Liver (tissue), 8 donors: ENCODE measurements at regions not wholly inside any gene's neighbourhood (a gene's known extent, or its start where the extent isn't known, plus 50 kb on each side); places are given as distances from the start of the nearest gene placed in this dataset.

Experiments
- DNase-seq: peaks from one replicate; pipeline ENCODE4 v3.0.0-alpha.2; 2017; ENCODE audit warnings: low spot score
- H3K27ac ChIP-seq, 2 donors: one replicate each; pipeline ENCODE4 v1.7.0; 2013; ENCODE audit warnings: inconsistent platforms in 2 of 2, low read length in 2 of 2, control low read depth in 1 of 2, low read depth in 1 of 2, mild to moderate bottlenecking in 1 of 2
- H3K27me3 ChIP-seq, 4 donors: one replicate each; pipeline versions ENCODE4 v1.6.1 to v1.7.0; 2013; ENCODE audit warnings: low read length in 3 of 4, inconsistent platforms in 1 of 4, mild to moderate bottlenecking in 1 of 4, moderate library complexity in 1 of 4; ENCODE audit not compliant: control insufficient read depth in 4 of 4, insufficient read depth in 4 of 4
- H3K36me3 ChIP-seq, 4 donors: one replicate each; pipeline versions ENCODE4 v1.6.1 to v1.7.0; 2013; ENCODE audit warnings: low read length in 3 of 4, mild to moderate bottlenecking in 3 of 4, low read depth in 1 of 4, moderate library complexity in 1 of 4; ENCODE audit not compliant: control insufficient read depth in 4 of 4, insufficient read depth in 3 of 4
- H3K4me1 ChIP-seq, 4 donors: one replicate each; pipeline versions ENCODE4 v1.6.1 to v1.7.0; 2013; ENCODE audit warnings: low read length in 3 of 4, mild to moderate bottlenecking in 3 of 4, moderate library complexity in 1 of 4; ENCODE audit not compliant: control insufficient read depth in 4 of 4, insufficient read depth in 4 of 4
- H3K4me3 ChIP-seq, 3 donors: one replicate each; pipeline versions ENCODE4 v1.6.1 to v1.7.0; 2013; ENCODE audit warnings: low read length in 3 of 3, control low read depth in 1 of 3, low read depth in 1 of 3, mild to moderate bottlenecking in 1 of 3
- H3K9ac ChIP-seq, 2 donors: one replicate each; pipeline ENCODE4 v1.7.0; 2013; ENCODE audit warnings: low read length in 2 of 2, mild to moderate bottlenecking in 2 of 2, moderate library complexity in 2 of 2, control low read depth in 1 of 2, low read depth in 1 of 2
- H3K9me3 ChIP-seq, 4 donors: one replicate each; pipeline versions ENCODE4 v1.6.1 to v1.7.0; 2013; ENCODE audit warnings: low read length in 3 of 4; ENCODE audit not compliant: control insufficient read depth in 4 of 4
- CTCF ChIP-seq: fragments of 150-350 bp; IDR thresholded peaks from 2 replicates; pipeline ENCODE4 v1.5.1; 2017; ENCODE audit warnings: improper control_type of control experiment, low read depth, low read length; ENCODE audit not compliant: missing input control
- EGR1 ChIP-seq, 2 donors: IDR thresholded peaks; 2 replicates each; pipeline ENCODE4 v1.6.1; 2016 to 2018; ENCODE audit warnings: antibody characterized with exemption in 2 of 2, low read depth in 2 of 2
- GABPA ChIP-seq, 2 donors: IDR thresholded peaks in 1 of 2; conservative IDR thresholded peaks in 1 of 2; 2 replicates each; pipeline ENCODE4 v1.6.1; 2016; ENCODE audit warnings: antibody characterized with exemption in 2 of 2, mild to moderate bottlenecking in 1 of 2, moderate library complexity in 1 of 2
- HNF4A ChIP-seq, 2 donors: conservative IDR thresholded peaks; 2 replicates each; pipeline ENCODE4 v1.6.1; 2016; ENCODE audit warnings: antibody characterized with exemption in 2 of 2, mild to moderate bottlenecking in 2 of 2
- NR2F2 ChIP-seq: IDR thresholded peaks from 2 replicates; pipeline ENCODE4 v1.6.1; 2016; ENCODE audit warnings: antibody characterized with exemption
- RXRA ChIP-seq, 2 donors: IDR thresholded peaks; 2 replicates each; pipeline ENCODE4 v1.6.1; 2017 to 2018; ENCODE audit warnings: antibody characterized with exemption in 2 of 2, mild to moderate bottlenecking in 1 of 2
- TAF1 ChIP-seq: conservative IDR thresholded peaks from 2 replicates; pipeline ENCODE4 v1.6.1; 2016; ENCODE audit warnings: antibody characterized with exemption, mild to moderate bottlenecking
- YY1 ChIP-seq: IDR thresholded peaks from 2 replicates; pipeline ENCODE4 v1.6.1; 2016; ENCODE audit warnings: antibody characterized with exemption, mild to moderate bottlenecking
- ZBTB33 ChIP-seq: IDR thresholded peaks from 2 replicates; pipeline ENCODE4 v1.6.1; 2016; ENCODE audit warnings: antibody characterized with exemption
- WGBS: extraction: QIAGEN DNeasy Blood & Tissue Kit; methylation state at CpG from one replicate; pipeline ENCODE4 v1.1.7; 2013; 5-methylcytosine and 5-hydroxymethylcytosine counted together
- TF ChIP-seq, protein P1 (sequence below): IDR thresholded peaks from 2 replicates; pipeline ENCODE4 v1.6.1; 2016; ENCODE audit warnings: antibody characterized with exemption, mild to moderate bottlenecking
- TF ChIP-seq, protein P2 (sequence below): IDR thresholded peaks from 2 replicates; pipeline ENCODE4 v1.6.1; 2016; ENCODE audit warnings: antibody characterized with exemption
- donor health status: healthy.
- donor health status: healthy.
- donor health status: healthy.
- donor health status: healthy.
- donor health status: healthy.

- no peak for TF ChIP-seq TAF1
- TF ChIP-seq YY1: no peak
- no peak for TF ChIP-seq RXRA (IDR thresholded peaks at IDR 0.05)
- no peak for TF ChIP-seq CTCF
- TF ChIP-seq GABPA (IDR thresholded peaks at IDR 0.05 in 1 of 2, conservative IDR thresholded peaks at IDR 0.05 in 1 of 2): no peak
- TF ChIP-seq HNF4A (conservative IDR thresholded peaks at IDR 0.05): no peak
- no peak overlapping the region for H3K27ac ChIP-seq
- H3K4me1 ChIP-seq: peaks cover 0 to 9% (median 4%) of the 10 kb centered on the region in 4 donors
- H3K36me3 ChIP-seq: no peaks in the 10 kb centered on the region
- no peak overlapping the region for H3K4me3 ChIP-seq
- no peaks in the 10 kb centered on the region for H3K27me3 ChIP-seq
- WGBS: 89% methylated on average over 1 of the region's 1 CpG
- H3K9ac ChIP-seq: no peak overlapping the region
- H3K9me3 ChIP-seq: peaks cover 4 to 12% (median 7%) of the 10 kb centered on the region in 4 donors
- DNase-seq: no peak
Measured at GRCh38 chr10:111486346-111486745, 409.5 kb downstream of the ADRA2A start.

- TF ChIP-seq, protein P1, sequence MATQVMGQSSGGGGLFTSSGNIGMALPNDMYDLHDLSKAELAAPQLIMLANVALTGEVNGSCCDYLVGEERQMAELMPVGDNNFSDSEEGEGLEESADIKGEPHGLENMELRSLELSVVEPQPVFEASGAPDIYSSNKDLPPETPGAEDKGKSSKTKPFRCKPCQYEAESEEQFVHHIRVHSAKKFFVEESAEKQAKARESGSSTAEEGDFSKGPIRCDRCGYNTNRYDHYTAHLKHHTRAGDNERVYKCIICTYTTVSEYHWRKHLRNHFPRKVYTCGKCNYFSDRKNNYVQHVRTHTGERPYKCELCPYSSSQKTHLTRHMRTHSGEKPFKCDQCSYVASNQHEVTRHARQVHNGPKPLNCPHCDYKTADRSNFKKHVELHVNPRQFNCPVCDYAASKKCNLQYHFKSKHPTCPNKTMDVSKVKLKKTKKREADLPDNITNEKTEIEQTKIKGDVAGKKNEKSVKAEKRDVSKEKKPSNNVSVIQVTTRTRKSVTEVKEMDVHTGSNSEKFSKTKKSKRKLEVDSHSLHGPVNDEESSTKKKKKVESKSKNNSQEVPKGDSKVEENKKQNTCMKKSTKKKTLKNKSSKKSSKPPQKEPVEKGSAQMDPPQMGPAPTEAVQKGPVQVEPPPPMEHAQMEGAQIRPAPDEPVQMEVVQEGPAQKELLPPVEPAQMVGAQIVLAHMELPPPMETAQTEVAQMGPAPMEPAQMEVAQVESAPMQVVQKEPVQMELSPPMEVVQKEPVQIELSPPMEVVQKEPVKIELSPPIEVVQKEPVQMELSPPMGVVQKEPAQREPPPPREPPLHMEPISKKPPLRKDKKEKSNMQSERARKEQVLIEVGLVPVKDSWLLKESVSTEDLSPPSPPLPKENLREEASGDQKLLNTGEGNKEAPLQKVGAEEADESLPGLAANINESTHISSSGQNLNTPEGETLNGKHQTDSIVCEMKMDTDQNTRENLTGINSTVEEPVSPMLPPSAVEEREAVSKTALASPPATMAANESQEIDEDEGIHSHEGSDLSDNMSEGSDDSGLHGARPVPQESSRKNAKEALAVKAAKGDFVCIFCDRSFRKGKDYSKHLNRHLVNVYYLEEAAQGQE: no peak
- TF ChIP-seq, protein P2, sequence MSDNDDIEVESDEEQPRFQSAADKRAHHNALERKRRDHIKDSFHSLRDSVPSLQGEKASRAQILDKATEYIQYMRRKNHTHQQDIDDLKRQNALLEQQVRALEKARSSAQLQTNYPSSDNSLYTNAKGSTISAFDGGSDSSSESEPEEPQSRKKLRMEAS: no peak
- TF ChIP-seq GABPA (IDR thresholded peaks at IDR 0.05 in 1 of 2, conservative IDR thresholded peaks at IDR 0.05 in 1 of 2): no peak
- TF ChIP-seq NR2F2: no peak
- no peak for TF ChIP-seq HNF4A (conservative IDR thresholded peaks at IDR 0.05)
- TF ChIP-seq ZBTB33: no peak
- TF ChIP-seq TAF1: no peak
- TF ChIP-seq EGR1 (IDR thresholded peaks at IDR 0.05; ENCODE audit: low read depth in 2 of 2): no peak
- Histone ChIP-seq H3K27ac (no peak overlapping the region), H3K4me1 (peaks cover 0 to 5% (median 0%) of the 10 kb centered on the region in 4 donors), H3K36me3 (no peaks in the 10 kb centered on the region), H3K9ac (no peak overlapping the region), H3K4me3 (peak overlapping the region in 2 of 3 donors; percentile 7 to 19), H3K9me3 (peaks cover 4 to 12% (median 7%) of the 10 kb centered on the region in 4 donors), H3K27me3 (no peaks in the 10 kb centered on the region)
- WGBS: 33% methylated on average over 2 of the region's 2 CpGs
- no peak for DNase-seq
Measured at GRCh38 chr10:111488668-111489067, 411.8 kb downstream of the ADRA2A start.
